ENCODE measurements at regions not wholly inside any gene's neighbourhood (a gene's known extent, or its start where the extent isn't known, plus 50 kb on each side); places are given as distances from the start of the nearest gene placed in this dataset.

DNA sequence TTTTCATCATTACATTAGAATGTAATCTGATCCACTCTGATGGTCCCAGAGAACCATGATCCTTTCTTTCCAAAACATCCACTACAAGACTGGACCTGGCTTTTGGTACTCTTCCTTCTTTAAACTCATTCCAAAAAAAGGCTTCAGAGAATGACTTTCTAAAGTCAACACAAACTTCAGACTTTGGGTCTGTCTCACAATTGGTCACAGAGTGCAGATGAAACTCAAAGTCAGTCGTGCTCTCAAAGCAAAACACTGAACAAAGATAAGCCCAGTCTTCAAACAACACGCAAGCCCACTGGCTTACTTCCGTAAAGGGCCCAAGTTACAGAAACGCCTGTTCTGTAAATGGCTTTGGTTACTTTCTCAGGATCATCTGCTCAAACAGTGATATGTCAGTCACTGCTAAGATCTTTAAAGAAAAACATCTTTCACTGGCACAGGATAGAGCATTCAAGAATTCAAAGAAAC is 250.9 kb upstream of the MKLN1 start:
- TF ChIP-seq NFIC (IDR thresholded peaks at IDR 0.05) = no peak
- TF ChIP-seq ZBTB7A (IDR thresholded peaks at IDR 0.05; ENCODE audit: low read depth) = no peak
- no peak for TF ChIP-seq YY1 (IDR thresholded peaks at IDR 0.05; ENCODE audit: low read depth)
- no peak for TF ChIP-seq TCF12 (IDR thresholded peaks at IDR 0.05; ENCODE audit: low read depth)
- no peak for TF ChIP-seq FOXM1 (IDR thresholded peaks at IDR 0.05; ENCODE audit: borderline replicate concordance, low read depth)
- TF ChIP-seq CEBPB (IDR thresholded peaks at IDR 0.05) = no peak
- TF ChIP-seq, protein P1, sequence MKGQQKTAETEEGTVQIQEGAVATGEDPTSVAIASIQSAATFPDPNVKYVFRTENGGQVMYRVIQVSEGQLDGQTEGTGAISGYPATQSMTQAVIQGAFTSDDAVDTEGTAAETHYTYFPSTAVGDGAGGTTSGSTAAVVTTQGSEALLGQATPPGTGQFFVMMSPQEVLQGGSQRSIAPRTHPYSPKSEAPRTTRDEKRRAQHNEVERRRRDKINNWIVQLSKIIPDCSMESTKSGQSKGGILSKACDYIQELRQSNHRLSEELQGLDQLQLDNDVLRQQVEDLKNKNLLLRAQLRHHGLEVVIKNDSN (IDR thresholded peaks at IDR 0.05) = no peak
- TF ChIP-seq EP300 (IDR thresholded peaks at IDR 0.05; ENCODE audit: borderline replicate concordance) = no peak
- no peak for TF ChIP-seq TEAD4 (IDR thresholded peaks at IDR 0.05)
- TF ChIP-seq, protein P2, sequence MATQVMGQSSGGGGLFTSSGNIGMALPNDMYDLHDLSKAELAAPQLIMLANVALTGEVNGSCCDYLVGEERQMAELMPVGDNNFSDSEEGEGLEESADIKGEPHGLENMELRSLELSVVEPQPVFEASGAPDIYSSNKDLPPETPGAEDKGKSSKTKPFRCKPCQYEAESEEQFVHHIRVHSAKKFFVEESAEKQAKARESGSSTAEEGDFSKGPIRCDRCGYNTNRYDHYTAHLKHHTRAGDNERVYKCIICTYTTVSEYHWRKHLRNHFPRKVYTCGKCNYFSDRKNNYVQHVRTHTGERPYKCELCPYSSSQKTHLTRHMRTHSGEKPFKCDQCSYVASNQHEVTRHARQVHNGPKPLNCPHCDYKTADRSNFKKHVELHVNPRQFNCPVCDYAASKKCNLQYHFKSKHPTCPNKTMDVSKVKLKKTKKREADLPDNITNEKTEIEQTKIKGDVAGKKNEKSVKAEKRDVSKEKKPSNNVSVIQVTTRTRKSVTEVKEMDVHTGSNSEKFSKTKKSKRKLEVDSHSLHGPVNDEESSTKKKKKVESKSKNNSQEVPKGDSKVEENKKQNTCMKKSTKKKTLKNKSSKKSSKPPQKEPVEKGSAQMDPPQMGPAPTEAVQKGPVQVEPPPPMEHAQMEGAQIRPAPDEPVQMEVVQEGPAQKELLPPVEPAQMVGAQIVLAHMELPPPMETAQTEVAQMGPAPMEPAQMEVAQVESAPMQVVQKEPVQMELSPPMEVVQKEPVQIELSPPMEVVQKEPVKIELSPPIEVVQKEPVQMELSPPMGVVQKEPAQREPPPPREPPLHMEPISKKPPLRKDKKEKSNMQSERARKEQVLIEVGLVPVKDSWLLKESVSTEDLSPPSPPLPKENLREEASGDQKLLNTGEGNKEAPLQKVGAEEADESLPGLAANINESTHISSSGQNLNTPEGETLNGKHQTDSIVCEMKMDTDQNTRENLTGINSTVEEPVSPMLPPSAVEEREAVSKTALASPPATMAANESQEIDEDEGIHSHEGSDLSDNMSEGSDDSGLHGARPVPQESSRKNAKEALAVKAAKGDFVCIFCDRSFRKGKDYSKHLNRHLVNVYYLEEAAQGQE (IDR thresholded peaks at IDR 0.05; ENCODE audit: low read depth) = no peak
- TF ChIP-seq TAF1 (IDR thresholded peaks at IDR 0.05; ENCODE audit: low read depth) = no peak
- TF ChIP-seq CREB1 (IDR thresholded peaks at IDR 0.05; ENCODE audit: low read depth) = no peak
- TF ChIP-seq RAD21 (IDR thresholded peaks at IDR 0.05; ENCODE audit: low read depth) = no peak
- no peak for TF ChIP-seq EGR1 (IDR thresholded peaks at IDR 0.05)
- TF ChIP-seq, protein P3, sequence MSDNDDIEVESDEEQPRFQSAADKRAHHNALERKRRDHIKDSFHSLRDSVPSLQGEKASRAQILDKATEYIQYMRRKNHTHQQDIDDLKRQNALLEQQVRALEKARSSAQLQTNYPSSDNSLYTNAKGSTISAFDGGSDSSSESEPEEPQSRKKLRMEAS (IDR thresholded peaks at IDR 0.05) = no peak

DNA sequence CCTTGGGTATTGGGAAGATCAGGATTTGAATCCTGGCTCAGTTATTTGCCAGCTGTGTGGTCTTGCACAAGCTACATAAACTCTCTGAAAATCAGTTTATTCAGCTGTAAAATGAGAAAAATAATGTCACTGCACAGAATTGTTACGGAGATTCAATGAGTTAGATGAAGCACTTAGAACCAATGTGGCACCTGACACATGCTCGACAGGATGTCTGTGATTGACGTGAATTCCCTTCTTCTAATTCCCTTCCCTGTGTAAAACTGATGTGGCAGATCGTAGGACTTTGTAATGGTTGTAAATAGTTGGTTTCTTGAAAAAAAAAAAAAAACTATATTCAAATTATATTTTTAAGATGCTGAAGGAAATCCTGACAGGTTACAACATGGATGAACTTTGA is 249.9 kb upstream of the MKLN1 start:
- TF ChIP-seq, protein P1 (IDR thresholded peaks at IDR 0.05) = no peak
- TF ChIP-seq CREB1 (IDR thresholded peaks at IDR 0.05; ENCODE audit: low read depth) = no peak
- no peak for TF ChIP-seq TCF12 (IDR thresholded peaks at IDR 0.05; ENCODE audit: low read depth)
- no peak for TF ChIP-seq NFIC (IDR thresholded peaks at IDR 0.05)
- TF ChIP-seq FOXM1 (IDR thresholded peaks at IDR 0.05; ENCODE audit: borderline replicate concordance, low read depth) = no peak
- TF ChIP-seq YY1 (IDR thresholded peaks at IDR 0.05; ENCODE audit: low read depth) = no peak
- TF ChIP-seq, protein P3 (IDR thresholded peaks at IDR 0.05) = no peak
- TF ChIP-seq, protein P2 (IDR thresholded peaks at IDR 0.05; ENCODE audit: low read depth) = no peak
- no peak for TF ChIP-seq ZBTB7A (IDR thresholded peaks at IDR 0.05; ENCODE audit: low read depth)
- TF ChIP-seq CEBPB (IDR thresholded peaks at IDR 0.05) = no peak
- TF ChIP-seq EGR1 (IDR thresholded peaks at IDR 0.05) = no peak
- no peak for TF ChIP-seq RAD21 (IDR thresholded peaks at IDR 0.05; ENCODE audit: low read depth)
- TF ChIP-seq EP300 (IDR thresholded peaks at IDR 0.05; ENCODE audit: borderline replicate concordance) = no peak
- no peak for TF ChIP-seq TEAD4 (IDR thresholded peaks at IDR 0.05)
- no peak for TF ChIP-seq TAF1 (IDR thresholded peaks at IDR 0.05; ENCODE audit: low read depth)

DNA sequence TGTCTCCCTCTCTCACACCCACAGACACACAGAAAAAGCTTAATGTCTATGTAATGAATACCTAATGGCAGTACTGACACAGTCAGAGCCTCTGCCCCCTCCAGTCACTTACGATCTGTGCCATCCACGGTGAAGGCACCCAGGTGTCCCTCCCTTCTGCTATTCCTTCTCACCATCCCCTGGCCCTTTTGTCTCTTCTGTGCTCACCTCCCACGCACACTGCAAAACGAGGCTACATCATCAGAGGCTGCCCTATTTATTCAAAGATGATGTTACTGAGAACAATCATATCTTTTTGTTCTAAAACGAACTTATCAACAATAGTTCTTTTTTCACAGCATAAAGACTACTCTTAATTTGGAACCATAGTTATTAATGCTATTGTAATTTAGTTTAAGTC is 246.9 kb upstream of the MKLN1 start:
- TF ChIP-seq CEBPB (IDR thresholded peaks at IDR 0.05) (no peak), EGR1 (IDR thresholded peaks at IDR 0.05) (no peak), TCF12 (IDR thresholded peaks at IDR 0.05; ENCODE audit: low read depth) (no peak), TAF1 (IDR thresholded peaks at IDR 0.05; ENCODE audit: low read depth) (no peak), EP300 (IDR thresholded peaks at IDR 0.05; ENCODE audit: borderline replicate concordance) (no peak), FOXM1 (IDR thresholded peaks at IDR 0.05; ENCODE audit: borderline replicate concordance, low read depth) (no peak), TEAD4 (IDR thresholded peaks at IDR 0.05) (no peak), ZBTB7A (IDR thresholded peaks at IDR 0.05; ENCODE audit: low read depth) (no peak), CREB1 (IDR thresholded peaks at IDR 0.05; ENCODE audit: low read depth) (no peak), NFIC (IDR thresholded peaks at IDR 0.05) (no peak), RAD21 (IDR thresholded peaks at IDR 0.05; ENCODE audit: low read depth) (no peak), YY1 (IDR thresholded peaks at IDR 0.05; ENCODE audit: low read depth) (no peak)
- TF ChIP-seq, protein P2 (IDR thresholded peaks at IDR 0.05; ENCODE audit: low read depth) = no peak
- TF ChIP-seq, protein P1 (IDR thresholded peaks at IDR 0.05) = no peak
- TF ChIP-seq, protein P3 (IDR thresholded peaks at IDR 0.05) = no peak

All from Ishikawa (cell line).